GM10266 (cell line): ENCODE measurements at regions not wholly inside any gene's neighbourhood (a gene's known extent, or its start where the extent isn't known, plus 50 kb on each side); places are given as distances from the start of the nearest gene placed in this dataset.
"Not testable (repeated sequence)": the region's sequence is repeated elsewhere in the genome, so short reads cannot be mapped to it uniquely, and the experiment has no call there.

Experiments
- DNase-seq: peaks from one replicate; pipeline ENCODE4 v3.0.0; 2012; ENCODE audit errors: extremely low spot score
- CTCF ChIP-seq: IDR thresholded peaks from 2 replicates; pipeline ENCODE4 v1.5.1; 2012; ENCODE audit warnings: mild to moderate bottlenecking, low read depth; ENCODE audit not compliant: control insufficient read depth, insufficient read depth; ENCODE audit errors: missing control alignments

- no peak for DNase-seq
- no peak for TF ChIP-seq CTCF
Observed at GRCh38 chr2:182550234-182550633, 123.4 kb upstream of the PDE1A start.

- DNase-seq = not testable (repeated sequence)
Observed at GRCh38 chr2:182552232-182552631, 125.4 kb upstream of the PDE1A start.

- not testable (repeated sequence) for DNase-seq
Observed at GRCh38 chr2:182552785-182553184, 125.9 kb upstream of the PDE1A start.

- TF ChIP-seq CTCF = no peak
- peak; percentile 35 for DNase-seq
Observed at GRCh38 chr2:182553483-182553882, 126.6 kb upstream of the PDE1A start.

GRCh38 chr2:182554950-182555349 lies 128.1 kb upstream of the PDE1A start:
- DNase-seq = no peak
- no peak for TF ChIP-seq CTCF

GRCh38 chr2:182558564-182558963 lies 131.7 kb upstream of the PDE1A start:
- TF ChIP-seq CTCF = no peak
- no peak for DNase-seq

- DNase-seq = no peak
Observed at GRCh38 chr2:182559623-182560022, 132.8 kb upstream of the PDE1A start.

GRCh38 chr2:182565911-182566567 lies 139.2 kb upstream of the PDE1A start:
- TF ChIP-seq CTCF = no peak
- DNase-seq = no peak

More at GRCh38 chr2:182559623-182560022, 132.8 kb upstream of the PDE1A start:
- no peak for TF ChIP-seq CTCF
